H9 (cell line): ENCODE measurements at regions not wholly inside any gene's neighbourhood (a gene's known extent, or its start where the extent isn't known, plus 50 kb on each side); places are given as distances from the start of the nearest gene placed in this dataset.

Experiments
- DNase-seq: peaks from one replicate; pipeline ENCODE4 v3.0.0-alpha.2; 2017
- H2AFZ ChIP-seq: one replicate; pipeline ENCODE4 v1.6.1; 2013; ENCODE audit warnings: mild to moderate bottlenecking, low read length, control low read depth, moderate library complexity
- H2AK5ac ChIP-seq: 2 replicates; pipeline ENCODE4 v1.6.1; 2013; ENCODE audit warnings: low read length, control low read depth, mixed read lengths; ENCODE audit not compliant: insufficient read length
- H2BK120ac ChIP-seq: one replicate; pipeline ENCODE4 v1.6.1; 2013; ENCODE audit warnings: low read depth, mild to moderate bottlenecking, low read length, control low read depth, inconsistent platforms; ENCODE audit not compliant: poor library complexity, severe bottlenecking
- H2BK12ac ChIP-seq: 2 replicates; pipeline ENCODE4 v1.6.1; 2013; ENCODE audit warnings: low read length, control low read depth, mixed read lengths, low read depth; ENCODE audit not compliant: insufficient read length
- H2BK15ac ChIP-seq: 2 replicates; pipeline ENCODE4 v1.6.1; 2013; ENCODE audit warnings: low read depth, low read length, control low read depth
- H2BK20ac ChIP-seq: one replicate; pipeline ENCODE4 v1.6.1; 2013; ENCODE audit warnings: low read depth, mild to moderate bottlenecking, low read length, control low read depth, inconsistent platforms; ENCODE audit not compliant: poor library complexity, severe bottlenecking
- H2BK5ac ChIP-seq: 2 replicates; pipeline ENCODE4 v1.6.1; 2013; ENCODE audit warnings: low read length, control low read depth, mixed read lengths; ENCODE audit not compliant: insufficient read length
- H3K14ac ChIP-seq: 2 replicates; pipeline ENCODE4 v1.6.1; 2013; ENCODE audit warnings: low read length, control low read depth; ENCODE audit not compliant: insufficient read depth
- H3K18ac ChIP-seq: 2 replicates; pipeline ENCODE4 v1.6.1; 2013; ENCODE audit warnings: low read depth, mild to moderate bottlenecking, mixed read lengths, low read length, control low read depth; ENCODE audit not compliant: insufficient read length
- H3K23ac ChIP-seq: 2 replicates; pipeline ENCODE4 v1.6.1; 2013; ENCODE audit warnings: low read length, control low read depth, mixed read lengths, low read depth; ENCODE audit not compliant: insufficient read length
- H3K23me2 ChIP-seq: 2 replicates; pipeline ENCODE4 v1.6.1; 2013; ENCODE audit warnings: low read depth, mild to moderate bottlenecking, mixed read lengths, low read length, control low read depth; ENCODE audit not compliant: insufficient read length, poor library complexity, severe bottlenecking
- H3K27ac ChIP-seq: 2 replicates; pipeline ENCODE4 v1.5.1; 2013; ENCODE audit warnings: low read length, control low read depth, mixed read lengths, low read depth; ENCODE audit not compliant: insufficient read length
- H3K27me3 ChIP-seq: 2 replicates; pipeline ENCODE4 v1.6.1; 2013; ENCODE audit warnings: low read length, control low read depth, inconsistent platforms; ENCODE audit not compliant: insufficient read depth
- H3K4ac ChIP-seq: 2 replicates; pipeline ENCODE4 v1.6.1; 2013; ENCODE audit warnings: low read depth, mild to moderate bottlenecking, control low read depth, inconsistent platforms, low read length, moderate library complexity
- H3K4me1 ChIP-seq: 2 replicates; pipeline ENCODE4 v1.6.1; 2013; ENCODE audit warnings: low read length, control low read depth, inconsistent platforms; ENCODE audit not compliant: insufficient read depth
- H3K4me2 ChIP-seq: 2 replicates; pipeline ENCODE4 v1.6.1; 2013; ENCODE audit warnings: low read length, control low read depth, mixed read lengths; ENCODE audit not compliant: insufficient read length, insufficient read depth
- H3K56ac ChIP-seq: 2 replicates; pipeline ENCODE4 v1.6.1; 2013; ENCODE audit warnings: low read depth, mild to moderate bottlenecking, mixed read lengths, low read length, control low read depth; ENCODE audit not compliant: insufficient read length
- H3K79me1 ChIP-seq: 2 replicates; pipeline ENCODE4 v1.6.1; 2013; ENCODE audit warnings: low read depth, mild to moderate bottlenecking, moderate library complexity, low read length, control low read depth, inconsistent platforms; ENCODE audit not compliant: insufficient read depth, poor library complexity, severe bottlenecking
- H3K79me2 ChIP-seq: 2 replicates; pipeline ENCODE4 v1.6.1; 2013; ENCODE audit warnings: low read length, control low read depth, inconsistent platforms; ENCODE audit not compliant: insufficient read depth
- H3K9ac ChIP-seq: 2 replicates; pipeline ENCODE4 v1.6.1; 2013; ENCODE audit warnings: low read length, control low read depth, mixed read lengths; ENCODE audit not compliant: insufficient read length; ENCODE audit errors: extremely low read depth
- H3K9me3 ChIP-seq: one replicate; pipeline ENCODE4 v1.6.1; 2013; ENCODE audit warnings: low read depth, low read length, inconsistent platforms; ENCODE audit not compliant: control insufficient read depth
- H3T11ph ChIP-seq: one replicate; pipeline ENCODE4 v1.6.1; 2013; ENCODE audit warnings: mild to moderate bottlenecking, low read length, control low read depth, inconsistent platforms
- H4K20me1 ChIP-seq: one replicate; pipeline ENCODE4 v1.6.1; 2013; ENCODE audit not compliant: control insufficient read depth, insufficient read length, insufficient read depth
- H4K5ac ChIP-seq: 2 replicates; pipeline ENCODE4 v1.6.1; 2013; ENCODE audit warnings: low read depth, mild to moderate bottlenecking, mixed read lengths, low read length, control low read depth; ENCODE audit not compliant: insufficient read length
- H4K8ac ChIP-seq: replicated peaks from 2 replicates; pipeline ENCODE4 v1.6.1; 2013; ENCODE audit warnings: low read length, control low read depth, mixed read lengths, low read depth; ENCODE audit not compliant: insufficient read length
- H4K91ac ChIP-seq: 2 replicates; pipeline ENCODE4 v1.6.1; 2013; ENCODE audit warnings: low read depth, mild to moderate bottlenecking, moderate library complexity, mixed read lengths, low read length, control low read depth; ENCODE audit not compliant: insufficient read length
- H3K27ac Mint-ChIP-seq, 3 experiments: 2 replicates in 2 of 3; 3 replicates in 1 of 3; pipeline ENCODE4 v1.8.0; 2020 to 2021; ENCODE audit warnings: mixed read lengths in 3 of 3, mild to moderate bottlenecking in 1 of 3, moderate library complexity in 1 of 3
- H3K27me3 Mint-ChIP-seq: 2 replicates; pipeline ENCODE4 v1.8.0; 2021; ENCODE audit warnings: low read depth, mild to moderate bottlenecking, moderate library complexity, mixed read lengths
- H3K36me3 Mint-ChIP-seq, 3 experiments: 2 replicates in 2 of 3; 3 replicates in 1 of 3; pipeline ENCODE4 v1.8.0; 2020 to 2021; ENCODE audit warnings: low read depth in 3 of 3, mixed read lengths in 3 of 3; ENCODE audit not compliant: insufficient read depth in 1 of 3
- H3K4me1 Mint-ChIP-seq, 2 experiments: 2 replicates each; pipeline ENCODE4 v1.8.0; 2020; ENCODE audit warnings: mixed read lengths in 2 of 2
- H3K4me3 Mint-ChIP-seq, 2 experiments: 2 replicates in 1 of 2; 3 replicates in 1 of 2; pipeline ENCODE4 v1.8.0; 2020 to 2021; ENCODE audit warnings: mild to moderate bottlenecking in 2 of 2, mixed read lengths in 2 of 2, moderate library complexity in 1 of 2
- H3K9me3 Mint-ChIP-seq, 2 experiments: 2 replicates in 1 of 2; 3 replicates in 1 of 2; pipeline ENCODE4 v1.8.0; 2020; ENCODE audit warnings: mild to moderate bottlenecking in 2 of 2, mixed read lengths in 2 of 2, moderate library complexity in 1 of 2
- CTCF ChIP-seq: fragments of 200-600 bp; sonication (generic); conservative IDR thresholded peaks from 3 replicates; pipeline ENCODE4 v1.8.0; 2021; ENCODE audit warnings: antibody characterized with exemption, mild to moderate bottlenecking

- Histone ChIP-seq H3K9me3 (no peaks in the 10 kb centered on the region), H3K23me2 (no peaks in the 10 kb centered on the region), H4K8ac (no peak overlapping the region), H4K91ac (no peak overlapping the region), H3K18ac (no peak overlapping the region), H4K20me1 (no peaks in the 10 kb centered on the region), H3K56ac (no peak overlapping the region), H2BK20ac (no peak overlapping the region), H3K27ac (no peak overlapping the region), H3K4me2 (no peak overlapping the region), H3K4ac (no peak overlapping the region), H2BK5ac (no peak overlapping the region), H2BK120ac (no peak overlapping the region), H2AFZ (no peak overlapping the region), H3K79me1 (no peaks in the 10 kb centered on the region), H2BK15ac (no peak overlapping the region), H3K27me3 (no peaks in the 10 kb centered on the region), H3K23ac (no peak overlapping the region), H3K79me2 (no peaks in the 10 kb centered on the region), H3K14ac (no peak overlapping the region), H2BK12ac (no peak overlapping the region), H2AK5ac (no peak overlapping the region), H3T11ph (no peak overlapping the region), H4K5ac (no peak overlapping the region), H3K4me1 (no peaks in the 10 kb centered on the region), H3K9ac (no peak overlapping the region)
- TF ChIP-seq CTCF = no peak
- no peak overlapping the region for H3K4me3 Mint-ChIP-seq
- H3K27ac Mint-ChIP-seq = no peak overlapping the region
- no peak for DNase-seq
- H3K36me3 Mint-ChIP-seq = no peaks in the 10 kb centered on the region; a peak in 1 of 7 replicates
- H3K9me3 Mint-ChIP-seq = peaks cover 0 to 2% of the 10 kb centered on the region in 2 experiments; a peak in 4 of 5 replicates
- no peaks in the 10 kb centered on the region for H3K4me1 Mint-ChIP-seq
- H3K27me3 Mint-ChIP-seq = no peaks in the 10 kb centered on the region
Measured at GRCh38 chr5:21152611-21153010, 1164.6 kb upstream of the CDH18 start.
